Endothelial cell of umbilical vein (primary cell): ENCODE measurements at regions not wholly inside any gene's neighbourhood (a gene's known extent, or its start where the extent isn't known, plus 50 kb on each side); places are given as distances from the start of the nearest gene placed in this dataset.

ENCODE experiments used
- BruUV-seq: library from RNA; stranded (reverse); fragments of 400-500 nt; replicated peaks from 2 replicates; lab custom pipeline; 2021; lab: Mats Ljungman, UMichigan
- CTCF ChIA-PET: fragments of 300-600, 350-600 bp; sonication (Branson Sonifier 250); formaldehyde crosslinking; loops from one replicate; lab custom pipeline; 2021; ENCODE audit warnings: antibody characterized with exemption, inconsistent platforms; lab: Charles Lee
- POLR2A ChIA-PET: fragments of 300-600, 350-600 bp; sonication (Branson Sonifier 250); formaldehyde crosslinking; loops from one replicate; lab custom pipeline; 2021; ENCODE audit warnings: antibody characterized with exemption, inconsistent platforms; lab: Charles Lee
- DNase-seq: peaks from one replicate; pipeline ENCODE4 v3.0.0-alpha.2; 2011; ENCODE audit warnings: low read depth, low spot score
- FAIRE-seq: peaks from 2 replicates; lab custom pipeline; 2011; peaks lifted over from hg19 to GRCh38; lab: Jason Lieb, UNC
- H2AFZ ChIP-seq: 2 replicates; pipeline ENCODE4 v1.6.0; 2012; ENCODE audit warnings: low read depth, low read length, control low read depth, inconsistent platforms
- H3K27ac ChIP-seq: 2 replicates; pipeline ENCODE4 v1.5.1; 2011; ENCODE audit warnings: low read depth, mild to moderate bottlenecking, control low read depth, low read length, moderate library complexity; ENCODE audit not compliant: insufficient read depth
- H3K27me3 ChIP-seq, 2 experiments: 2 replicates each; pipeline versions ENCODE4 v1.6.0 to v1.6.1; 2011; ENCODE audit warnings: low read length in 2 of 2, mixed read lengths in 1 of 2; ENCODE audit not compliant: control insufficient read depth in 2 of 2, insufficient read depth in 2 of 2
- H3K36me3 ChIP-seq, 2 experiments: 2 replicates in 1 of 2; 3 replicates in 1 of 2; pipeline ENCODE4 v1.5.1; 2011; ENCODE audit warnings: low read length in 2 of 2, mild to moderate bottlenecking in 1 of 2, moderate library complexity in 1 of 2; ENCODE audit not compliant: control insufficient read depth in 2 of 2, insufficient read depth in 2 of 2; ENCODE audit errors: extremely low read depth in 1 of 2
- H3K4me1 ChIP-seq: 3 replicates; pipeline ENCODE4 v1.5.1; 2011; ENCODE audit warnings: mild to moderate bottlenecking, low read length; ENCODE audit not compliant: control insufficient read depth, insufficient read depth; ENCODE audit errors: extremely low read depth
- H3K4me2 ChIP-seq: 2 replicates; pipeline ENCODE4 v1.6.1; 2011; ENCODE audit warnings: low read length, control low read depth, mixed read lengths; ENCODE audit not compliant: insufficient read depth
- H3K4me3 ChIP-seq, 3 experiments: fragments of 200-600 bp in 1 of 3; sonication (generic), shearing (Covaris generic) in 1 of 3; replicated peaks in 1 of 3; 2 replicates each; pipeline ENCODE4 v1.5.1; 2011 to 2016; ENCODE audit warnings: control low read depth in 3 of 3, low read length in 3 of 3, mild to moderate bottlenecking in 2 of 3, inconsistent platforms in 1 of 3, low read depth in 1 of 3, moderate library complexity in 1 of 3; ENCODE audit not compliant: insufficient read depth in 1 of 3
- H3K79me2 ChIP-seq: 2 replicates; pipeline ENCODE4 v1.6.0; 2012; ENCODE audit warnings: low read length, inconsistent platforms; ENCODE audit not compliant: control insufficient read depth, insufficient read depth
- H3K9ac ChIP-seq: replicated peaks from 2 replicates; pipeline ENCODE3; 2011; ENCODE audit warnings: low read length, control low read depth; ENCODE audit not compliant: insufficient read depth; ENCODE audit errors: extremely low read depth
- H3K9me1 ChIP-seq: replicated peaks from 3 replicates; pipeline ENCODE4 v1.6.0; 2011; ENCODE audit warnings: mild to moderate bottlenecking, low read length; ENCODE audit not compliant: control insufficient read depth, insufficient read depth; ENCODE audit errors: extremely low read depth
- H3K9me3 ChIP-seq: replicated peaks from 2 replicates; pipeline ENCODE4 v1.5.1; 2012; ENCODE audit warnings: low read length, inconsistent platforms; ENCODE audit not compliant: control insufficient read depth, insufficient read depth
- H4K20me1 ChIP-seq: replicated peaks from 2 replicates; pipeline ENCODE3; 2011; ENCODE audit warnings: mild to moderate bottlenecking, low read length; ENCODE audit not compliant: control insufficient read depth, insufficient read depth; ENCODE audit errors: extremely low read depth
- EZH2 ChIP-seq: IDR thresholded peaks from 2 replicates; pipeline ENCODE4 v1.6.1; 2012; ENCODE audit warnings: borderline replicate concordance, low read depth, mild to moderate bottlenecking, moderate library complexity, low read length, inconsistent platforms; ENCODE audit not compliant: severe bottlenecking
- FOS ChIP-seq: IDR thresholded peaks from 2 replicates; pipeline ENCODE4 v1.6.1; 2011; ENCODE audit warnings: mild to moderate bottlenecking, low read length, moderate library complexity, borderline replicate concordance; ENCODE audit not compliant: insufficient read depth
- GATA2 ChIP-seq: IDR thresholded peaks from 2 replicates; pipeline ENCODE4 v1.7.0; 2011; ENCODE audit warnings: low read depth, mild to moderate bottlenecking, moderate library complexity, mixed read lengths, low read length; ENCODE audit not compliant: insufficient read length, insufficient read depth
- JUN ChIP-seq: IDR thresholded peaks from 2 replicates; pipeline ENCODE4 v1.6.1; 2011; ENCODE audit warnings: borderline replicate concordance, low read depth; ENCODE audit not compliant: insufficient read length, insufficient read depth
- MYC ChIP-seq: IDR thresholded peaks from one replicate; pipeline ENCODE4 v1.6.1; 2011; ENCODE audit warnings: mild to moderate bottlenecking, low read depth, low read length
- POLR2A ChIP-seq: IDR thresholded peaks from 2 replicates; pipeline ENCODE4 v1.6.1; 2012; ENCODE audit warnings: low read depth, mild to moderate bottlenecking, control low read depth, low read length
- POLR2AphosphoS5 ChIP-seq: IDR thresholded peaks from 2 replicates; pipeline ENCODE4 v1.6.1; 2012; ENCODE audit warnings: low read depth, mild to moderate bottlenecking, control low read depth, low read length, moderate library complexity; ENCODE audit not compliant: insufficient read depth
- dilution Hi-C: fragments of 300-500 bp; cut with MboI; formaldehyde crosslinking; loops from one replicate; pipeline ENCODE4 v1.15.0; 2019; ENCODE audit warnings: low sequenced_read_pairs; ENCODE audit not compliant: extremely low pct_ligation_motif_present
- intact Hi-C: fragments of 100-400 bp; cut with micrococcal nuclease; formaldehyde crosslinking; loops from one replicate; pipeline ENCODE4 v1.10.0; 2022
- TF ChIP-seq, protein P1 (sequence below): IDR thresholded peaks from 2 replicates; pipeline ENCODE4 v1.6.1; 2011; ENCODE audit not compliant: insufficient read depth, insufficient read length
- TF ChIP-seq, protein P2 (sequence below), 2 donors: IDR thresholded peaks; 1 replicate in 1 of 2; 2 replicates in 1 of 2; pipeline ENCODE4 v1.5.1; 2011; ENCODE audit warnings: low read length in 2 of 2, mild to moderate bottlenecking in 2 of 2, moderate library complexity in 2 of 2, control low read depth in 1 of 2, inconsistent platforms in 1 of 2, low read depth in 1 of 2; ENCODE audit not compliant: insufficient read depth in 1 of 2; ENCODE audit errors: extremely low read depth in 1 of 2

DNA sequence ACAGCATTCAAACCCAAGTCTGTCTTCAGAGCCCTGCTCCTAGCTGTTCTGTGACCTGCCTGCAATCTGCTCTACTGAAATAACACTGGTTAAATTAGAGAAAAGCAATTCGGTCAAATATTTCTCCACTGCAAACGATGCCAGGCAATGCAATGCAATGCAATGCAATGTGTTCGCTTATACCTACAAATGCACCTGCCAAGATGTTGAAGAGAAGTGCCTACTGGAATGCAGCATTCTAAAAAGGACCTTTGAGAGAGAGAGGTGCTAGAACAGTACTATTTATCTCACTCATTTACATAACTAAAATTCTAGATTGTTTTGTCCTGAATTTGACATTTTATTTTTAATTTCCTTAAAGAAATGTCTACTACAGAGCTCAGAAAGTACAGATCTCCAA lies 157.3 kb upstream of the CDK1 start:
- intact Hi-C loops (no loop called here), dilution Hi-C loops (no loop called here)
- H3K36me3 ChIP-seq = no peaks in the 10 kb centered on the region
- H3K9me1 ChIP-seq = no peaks in the 10 kb centered on the region
- ChIA-PET CTCF (interaction anchor here (1.0 kb wide), 1 partner anchor 15 kb away, joined by 3 read pairs; no protein-coding TSS in a partner anchor), POLR2A (no interaction called here)
- no peaks in the 10 kb centered on the region for H3K9me3 ChIP-seq
- H3K4me1 ChIP-seq = no peaks in the 10 kb centered on the region
- DNase-seq = no peak
- no peaks in the 10 kb centered on the region for H4K20me1 ChIP-seq
- no peak for TF ChIP-seq EZH2
- no peak overlapping the region for H2AFZ ChIP-seq
- no TSS peak for BruUV-seq
- H3K9ac ChIP-seq = no peak overlapping the region
- no peak for FAIRE-seq
- H3K4me2 ChIP-seq = no peak overlapping the region
- peaks cover 0 to 9% of the 10 kb centered on the region in 2 experiments for H3K27me3 ChIP-seq
- H3K27ac ChIP-seq = no peak overlapping the region
- H3K79me2 ChIP-seq = no peaks in the 10 kb centered on the region
- H3K4me3 ChIP-seq = no peak overlapping the region

DNA sequence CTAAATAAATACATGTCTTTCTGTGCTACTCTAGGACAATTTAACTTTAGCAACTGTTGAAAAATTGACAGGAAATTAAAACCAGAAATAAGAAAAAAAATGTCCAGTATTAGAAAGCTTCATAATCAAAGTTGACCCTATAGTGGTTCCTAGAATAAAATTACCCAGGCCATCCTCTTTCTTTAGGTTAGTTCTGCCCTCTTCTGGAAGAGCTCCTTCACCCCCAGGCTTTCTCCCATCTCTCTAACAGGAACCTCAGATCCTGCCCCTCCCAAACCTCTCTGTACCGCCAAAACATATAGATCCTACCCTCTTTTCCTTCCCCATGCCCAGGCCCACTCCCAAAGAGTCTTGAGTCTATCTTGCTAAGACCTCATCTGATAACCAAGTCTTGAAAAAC lies 159.4 kb upstream of the CDK1 start:
- no peak for DNase-seq
- Histone ChIP-seq H3K4me2 (no peak overlapping the region), H3K27me3 (peaks cover 0 to 17% of the 10 kb centered on the region in 2 experiments), H4K20me1 (no peaks in the 10 kb centered on the region), H3K9me3 (no peaks in the 10 kb centered on the region), H2AFZ (no peak overlapping the region), H3K9ac (no peak overlapping the region), H3K36me3 (no peaks in the 10 kb centered on the region), H3K27ac (no peak overlapping the region), H3K4me3 (no peak overlapping the region), H3K9me1 (no peaks in the 10 kb centered on the region), H3K79me2 (no peaks in the 10 kb centered on the region), H3K4me1 (no peaks in the 10 kb centered on the region)
- TF ChIP-seq MYC (no peak), GATA2 (no peak), FOS (no peak), JUN (no peak), POLR2AphosphoS5 (no peak), POLR2A (no peak), EZH2 (no peak)
- TF ChIP-seq, protein P1, sequence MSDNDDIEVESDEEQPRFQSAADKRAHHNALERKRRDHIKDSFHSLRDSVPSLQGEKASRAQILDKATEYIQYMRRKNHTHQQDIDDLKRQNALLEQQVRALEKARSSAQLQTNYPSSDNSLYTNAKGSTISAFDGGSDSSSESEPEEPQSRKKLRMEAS = no peak
- TF ChIP-seq, protein P2, sequence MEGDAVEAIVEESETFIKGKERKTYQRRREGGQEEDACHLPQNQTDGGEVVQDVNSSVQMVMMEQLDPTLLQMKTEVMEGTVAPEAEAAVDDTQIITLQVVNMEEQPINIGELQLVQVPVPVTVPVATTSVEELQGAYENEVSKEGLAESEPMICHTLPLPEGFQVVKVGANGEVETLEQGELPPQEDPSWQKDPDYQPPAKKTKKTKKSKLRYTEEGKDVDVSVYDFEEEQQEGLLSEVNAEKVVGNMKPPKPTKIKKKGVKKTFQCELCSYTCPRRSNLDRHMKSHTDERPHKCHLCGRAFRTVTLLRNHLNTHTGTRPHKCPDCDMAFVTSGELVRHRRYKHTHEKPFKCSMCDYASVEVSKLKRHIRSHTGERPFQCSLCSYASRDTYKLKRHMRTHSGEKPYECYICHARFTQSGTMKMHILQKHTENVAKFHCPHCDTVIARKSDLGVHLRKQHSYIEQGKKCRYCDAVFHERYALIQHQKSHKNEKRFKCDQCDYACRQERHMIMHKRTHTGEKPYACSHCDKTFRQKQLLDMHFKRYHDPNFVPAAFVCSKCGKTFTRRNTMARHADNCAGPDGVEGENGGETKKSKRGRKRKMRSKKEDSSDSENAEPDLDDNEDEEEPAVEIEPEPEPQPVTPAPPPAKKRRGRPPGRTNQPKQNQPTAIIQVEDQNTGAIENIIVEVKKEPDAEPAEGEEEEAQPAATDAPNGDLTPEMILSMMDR (IDR thresholded peaks at IDR 0.05; ENCODE audit: extremely low read depth in 1 of 2, insufficient read depth in 1 of 2, low read depth in 1 of 2, low read length in 2 of 2) = no peak
- POLR2A ChIA-PET = no interaction called here
- FAIRE-seq = no peak
- CTCF ChIA-PET = interaction anchor here (0.9 kb wide), 1 partner anchor 15 kb away, joined by 4 read pairs; no protein-coding TSS in a partner anchor
- intact Hi-C loops = no loop called here
- dilution Hi-C loops = no loop called here
- BruUV-seq = no TSS peak
